ENCODE measurements at regions not wholly inside any gene's neighbourhood (a gene's known extent, or its start where the extent isn't known, plus 50 kb on each side); places are given as distances from the start of the nearest gene placed in this dataset.
"Not testable (repeated sequence)": the region's sequence is repeated elsewhere in the genome, so short reads cannot be mapped to it uniquely, and the experiment has no call there.

- H3K27me3 ChIP-seq (ENCODE audit: control insufficient read depth, low read length) = no peaks in the 10 kb centered on the region
- no peaks in the 10 kb centered on the region for H3F3A ChIP-seq (ENCODE audit: control insufficient read depth, insufficient read depth)
- no peak overlapping the region for H3K4me3 ChIP-seq (ENCODE audit: low read length)
- TF ChIP-seq, protein P1, sequence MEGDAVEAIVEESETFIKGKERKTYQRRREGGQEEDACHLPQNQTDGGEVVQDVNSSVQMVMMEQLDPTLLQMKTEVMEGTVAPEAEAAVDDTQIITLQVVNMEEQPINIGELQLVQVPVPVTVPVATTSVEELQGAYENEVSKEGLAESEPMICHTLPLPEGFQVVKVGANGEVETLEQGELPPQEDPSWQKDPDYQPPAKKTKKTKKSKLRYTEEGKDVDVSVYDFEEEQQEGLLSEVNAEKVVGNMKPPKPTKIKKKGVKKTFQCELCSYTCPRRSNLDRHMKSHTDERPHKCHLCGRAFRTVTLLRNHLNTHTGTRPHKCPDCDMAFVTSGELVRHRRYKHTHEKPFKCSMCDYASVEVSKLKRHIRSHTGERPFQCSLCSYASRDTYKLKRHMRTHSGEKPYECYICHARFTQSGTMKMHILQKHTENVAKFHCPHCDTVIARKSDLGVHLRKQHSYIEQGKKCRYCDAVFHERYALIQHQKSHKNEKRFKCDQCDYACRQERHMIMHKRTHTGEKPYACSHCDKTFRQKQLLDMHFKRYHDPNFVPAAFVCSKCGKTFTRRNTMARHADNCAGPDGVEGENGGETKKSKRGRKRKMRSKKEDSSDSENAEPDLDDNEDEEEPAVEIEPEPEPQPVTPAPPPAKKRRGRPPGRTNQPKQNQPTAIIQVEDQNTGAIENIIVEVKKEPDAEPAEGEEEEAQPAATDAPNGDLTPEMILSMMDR (IDR thresholded peaks at IDR 0.05; ENCODE audit: low read depth, low read length, poor library complexity, severe bottlenecking) = no peak
- no peak for TF ChIP-seq EZH2phosphoT487 (IDR thresholded peaks at IDR 0.05; ENCODE audit: borderline replicate concordance, low read length)
- H4K20me1 ChIP-seq (ENCODE audit: control insufficient read depth, insufficient read depth, low read depth, low read length) = no peaks in the 10 kb centered on the region
- no peaks in the 10 kb centered on the region for H3K4me1 ChIP-seq (ENCODE audit: control insufficient read depth, low read length)
- no peaks in the 10 kb centered on the region for H3K36me3 ChIP-seq (ENCODE audit: control insufficient read depth, low read length)
- H3K9me2 ChIP-seq (replicated peaks; ENCODE audit: control insufficient read depth, low read length) = no peaks in the 10 kb centered on the region
- no peaks in the 10 kb centered on the region for H3K79me2 ChIP-seq (ENCODE audit: control insufficient read depth, low read length)
- no peak overlapping the region for H3K27ac ChIP-seq (ENCODE audit: low read depth, low read length)
- no peak overlapping the region for H3K4me2 ChIP-seq (ENCODE audit: low read length)
- H3K9me3 ChIP-seq (ENCODE audit: control insufficient read depth, insufficient read depth, low read length) = no peaks in the 10 kb centered on the region
Measured at GRCh38 chr13:90943946-90944345, 403.5 kb upstream of the MIR17HG start.

GRCh38 chr13:90945146-90945545 lies 402.3 kb upstream of the MIR17HG start:
- not testable (repeated sequence) for H4K20me1 ChIP-seq (ENCODE audit: control insufficient read depth, insufficient read depth, low read depth, low read length); H3K36me3 ChIP-seq (ENCODE audit: control insufficient read depth, low read length); H3K79me2 ChIP-seq (ENCODE audit: control insufficient read depth, low read length); H3F3A ChIP-seq (ENCODE audit: control insufficient read depth, insufficient read depth); H3K4me1 ChIP-seq (ENCODE audit: control insufficient read depth, low read length); H3K27me3 ChIP-seq (ENCODE audit: control insufficient read depth, low read length); H3K4me2 ChIP-seq (ENCODE audit: low read length); H3K9me3 ChIP-seq (ENCODE audit: control insufficient read depth, insufficient read depth, low read length); H3K9me2 ChIP-seq (replicated peaks; ENCODE audit: control insufficient read depth, low read length); H3K4me3 ChIP-seq (ENCODE audit: low read length); H3K27ac ChIP-seq (ENCODE audit: low read depth, low read length)

GRCh38 chr13:90946125-90946524 lies 401.4 kb upstream of the MIR17HG start:
- H3K79me2 ChIP-seq (ENCODE audit: control insufficient read depth, low read length); H3K4me1 ChIP-seq (ENCODE audit: control insufficient read depth, low read length); H3K9me3 ChIP-seq (ENCODE audit: control insufficient read depth, insufficient read depth, low read length); H3K27me3 ChIP-seq (ENCODE audit: control insufficient read depth, low read length); H3K4me2 ChIP-seq (ENCODE audit: low read length); H3K27ac ChIP-seq (ENCODE audit: low read depth, low read length); H3K4me3 ChIP-seq (ENCODE audit: low read length); H3F3A ChIP-seq (ENCODE audit: control insufficient read depth, insufficient read depth); H3K9me2 ChIP-seq (replicated peaks; ENCODE audit: control insufficient read depth, low read length); H4K20me1 ChIP-seq (ENCODE audit: control insufficient read depth, insufficient read depth, low read depth, low read length); H3K36me3 ChIP-seq (ENCODE audit: control insufficient read depth, low read length): not testable (repeated sequence)

- Histone ChIP-seq H4K20me1 (ENCODE audit: control insufficient read depth, insufficient read depth, low read depth, low read length) (no peaks in the 10 kb centered on the region), H3K27ac (ENCODE audit: low read depth, low read length) (no peak overlapping the region), H3K4me3 (ENCODE audit: low read length) (no peak overlapping the region), H3K4me2 (ENCODE audit: low read length) (no peak overlapping the region), H3K79me2 (ENCODE audit: control insufficient read depth, low read length) (no peaks in the 10 kb centered on the region), H3K36me3 (ENCODE audit: control insufficient read depth, low read length) (no peaks in the 10 kb centered on the region), H3K9me2 (replicated peaks; ENCODE audit: control insufficient read depth, low read length) (no peaks in the 10 kb centered on the region), H3K9me3 (ENCODE audit: control insufficient read depth, insufficient read depth, low read length) (no peaks in the 10 kb centered on the region), H3K27me3 (ENCODE audit: control insufficient read depth, low read length) (no peaks in the 10 kb centered on the region), H3F3A (ENCODE audit: control insufficient read depth, insufficient read depth) (no peaks in the 10 kb centered on the region), H3K4me1 (ENCODE audit: control insufficient read depth, low read length) (no peaks in the 10 kb centered on the region)
- TF ChIP-seq, protein P1 (IDR thresholded peaks at IDR 0.05; ENCODE audit: low read depth, low read length, poor library complexity, severe bottlenecking) = no peak
- TF ChIP-seq EZH2phosphoT487 (IDR thresholded peaks at IDR 0.05; ENCODE audit: borderline replicate concordance, low read length) = no peak
Measured at GRCh38 chr13:90947976-90948375, 399.5 kb upstream of the MIR17HG start.
